Left kidney (tissue), 1 donor: ENCODE measurements at regions not wholly inside any gene's neighbourhood (a gene's known extent, or its start where the extent isn't known, plus 50 kb on each side); places are given as distances from the start of the nearest gene placed in this dataset.

Experiments
- DNase-seq: peaks from one replicate; pipeline ENCODE4 v3.0.0-alpha.2; 2013

DNA sequence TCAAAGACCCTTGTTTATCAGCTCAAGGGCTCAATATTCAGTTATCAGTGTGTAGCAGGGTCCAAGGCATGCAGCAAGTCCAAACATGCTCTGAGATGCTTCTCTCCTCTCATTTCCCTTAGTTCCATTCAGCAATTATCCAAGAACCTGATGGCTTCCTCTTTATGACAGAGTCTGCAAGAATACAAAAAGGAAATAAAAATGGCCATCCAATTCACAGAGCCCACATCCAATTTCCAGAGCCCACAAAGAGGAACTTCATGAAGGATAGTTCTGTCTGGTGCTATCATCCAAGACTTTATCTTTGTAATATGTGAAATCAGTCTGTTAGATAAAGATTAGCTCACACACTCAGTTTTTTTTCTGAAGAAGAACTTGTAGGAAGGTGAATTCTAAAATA lies 217.2 kb downstream of the LACC1 start:
- no peak for DNase-seq

DNA sequence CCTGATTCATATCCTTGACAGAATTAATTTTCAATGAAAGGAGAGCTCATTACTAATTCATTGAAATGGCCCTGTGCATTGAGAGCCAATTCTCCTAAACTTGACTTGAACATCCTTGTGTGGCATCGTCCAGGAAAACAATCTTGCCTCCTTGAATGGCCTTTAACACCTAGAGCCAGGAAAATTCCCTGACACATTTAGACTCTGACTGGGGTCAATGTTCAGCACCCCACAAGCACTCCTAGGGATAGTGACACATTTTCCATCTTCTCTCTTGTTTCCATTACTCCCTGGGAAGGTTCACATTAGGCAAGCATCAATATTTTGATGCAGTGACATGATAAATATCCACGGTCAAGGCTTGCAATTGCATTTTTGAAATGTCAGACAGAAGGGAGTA lies 218.9 kb downstream of the LACC1 start:
- DNase-seq: no peak

DNA sequence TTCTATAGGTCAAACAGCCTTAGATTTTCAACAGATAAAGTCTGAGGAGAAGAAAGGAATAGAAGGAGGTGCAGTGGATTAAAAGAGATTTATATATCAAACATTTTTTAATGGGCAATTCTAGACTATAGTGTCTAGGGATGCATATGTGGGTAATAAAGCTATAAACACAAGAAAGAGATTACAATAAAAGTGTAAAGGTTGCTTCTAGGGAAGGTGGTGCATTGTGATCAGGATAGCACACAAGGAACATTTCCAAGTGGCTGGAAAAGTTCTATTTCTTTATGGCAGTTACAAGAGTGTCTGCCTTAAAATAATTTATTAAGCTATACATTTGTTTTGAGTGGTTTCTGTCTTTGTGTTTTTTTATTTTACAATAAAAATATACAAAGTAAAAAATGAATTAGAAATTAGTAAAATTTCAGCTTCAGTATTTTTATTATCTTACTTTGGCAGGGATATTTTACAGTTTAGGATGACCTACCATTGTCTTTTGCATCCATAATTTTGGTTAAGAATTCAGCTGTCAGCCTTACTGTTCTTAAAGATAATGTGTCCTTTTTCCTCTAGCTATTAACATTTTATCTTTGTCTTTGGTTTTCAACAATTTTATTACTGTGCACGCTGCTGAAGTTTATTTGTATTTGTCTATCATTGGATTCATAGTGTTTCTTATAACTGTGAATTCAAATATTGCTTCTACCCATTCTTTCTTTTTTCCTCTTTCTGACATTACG lies 221.8 kb downstream of the LACC1 start:
- DNase-seq: no peak

DNA sequence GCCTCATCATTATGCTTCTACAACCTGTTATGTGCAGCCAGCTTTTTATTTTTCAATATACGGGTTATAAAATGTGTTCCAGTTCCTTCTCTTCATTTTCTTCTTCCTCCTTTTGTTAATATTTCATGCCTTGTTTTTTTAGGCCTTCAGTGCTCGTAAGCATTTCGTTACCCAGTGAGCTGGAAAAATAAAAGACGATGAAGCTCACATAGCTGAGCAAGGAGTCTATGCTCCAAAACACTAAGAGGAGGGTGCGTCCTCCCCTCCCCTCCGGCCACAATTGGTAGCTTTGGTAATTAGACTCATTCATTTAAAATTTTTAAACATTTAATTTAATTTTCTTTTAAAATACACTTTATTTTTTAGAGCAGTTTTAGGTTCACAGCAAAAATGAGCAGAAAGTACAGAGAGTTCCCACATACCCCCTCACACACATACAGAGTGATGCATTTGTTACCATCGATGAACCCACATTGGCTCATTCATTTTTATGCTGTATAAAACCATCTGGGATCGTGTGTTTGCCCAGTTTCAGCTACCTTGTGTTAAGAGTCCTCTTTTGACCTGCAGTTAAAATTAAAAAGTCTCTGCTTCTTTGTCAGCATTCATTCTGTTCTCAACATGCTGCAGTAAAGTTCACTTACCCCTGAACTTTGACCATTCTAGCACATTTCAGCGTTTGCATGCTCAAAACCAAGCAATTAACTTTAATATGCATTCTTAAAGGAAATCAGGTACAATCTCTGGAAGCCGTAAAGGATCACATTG lies 223.9 kb downstream of the LACC1 start:
- no peak for DNase-seq

DNA sequence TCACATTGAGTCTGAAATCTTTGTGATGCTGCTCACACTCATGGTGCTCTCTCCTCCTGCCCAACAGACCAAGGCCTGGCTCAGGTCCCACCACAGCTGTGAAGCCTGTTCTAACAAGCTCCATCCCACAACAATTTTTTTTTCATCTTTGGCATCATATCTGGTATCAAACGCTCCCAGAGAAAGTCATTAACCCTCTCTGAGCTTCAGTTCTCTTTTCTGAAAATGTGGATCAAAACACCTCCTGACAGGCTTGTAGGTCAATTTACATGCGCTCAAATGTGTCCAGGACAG lies 224.4 kb downstream of the LACC1 start:
- no peak for DNase-seq

DNA sequence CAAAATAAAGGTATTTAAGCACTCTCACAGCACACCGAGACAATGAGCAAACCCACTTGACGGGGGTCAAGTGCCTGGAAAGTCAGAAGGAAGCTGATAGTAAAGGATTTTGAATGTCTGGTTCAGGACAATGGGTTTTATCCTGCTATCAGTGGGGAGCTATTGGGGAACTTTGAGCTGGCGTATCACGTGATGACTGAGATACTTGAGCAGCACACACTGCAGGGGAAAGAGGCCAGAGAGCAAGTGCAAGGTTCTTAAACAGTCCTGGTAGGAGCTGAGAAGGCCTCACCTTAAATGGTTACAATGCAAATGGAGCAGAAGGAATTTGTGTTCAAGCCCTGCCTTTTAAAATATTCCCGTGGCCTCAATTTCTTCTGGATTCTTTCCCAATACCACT lies 225.3 kb downstream of the LACC1 start:
- DNase-seq: no peak

DNA sequence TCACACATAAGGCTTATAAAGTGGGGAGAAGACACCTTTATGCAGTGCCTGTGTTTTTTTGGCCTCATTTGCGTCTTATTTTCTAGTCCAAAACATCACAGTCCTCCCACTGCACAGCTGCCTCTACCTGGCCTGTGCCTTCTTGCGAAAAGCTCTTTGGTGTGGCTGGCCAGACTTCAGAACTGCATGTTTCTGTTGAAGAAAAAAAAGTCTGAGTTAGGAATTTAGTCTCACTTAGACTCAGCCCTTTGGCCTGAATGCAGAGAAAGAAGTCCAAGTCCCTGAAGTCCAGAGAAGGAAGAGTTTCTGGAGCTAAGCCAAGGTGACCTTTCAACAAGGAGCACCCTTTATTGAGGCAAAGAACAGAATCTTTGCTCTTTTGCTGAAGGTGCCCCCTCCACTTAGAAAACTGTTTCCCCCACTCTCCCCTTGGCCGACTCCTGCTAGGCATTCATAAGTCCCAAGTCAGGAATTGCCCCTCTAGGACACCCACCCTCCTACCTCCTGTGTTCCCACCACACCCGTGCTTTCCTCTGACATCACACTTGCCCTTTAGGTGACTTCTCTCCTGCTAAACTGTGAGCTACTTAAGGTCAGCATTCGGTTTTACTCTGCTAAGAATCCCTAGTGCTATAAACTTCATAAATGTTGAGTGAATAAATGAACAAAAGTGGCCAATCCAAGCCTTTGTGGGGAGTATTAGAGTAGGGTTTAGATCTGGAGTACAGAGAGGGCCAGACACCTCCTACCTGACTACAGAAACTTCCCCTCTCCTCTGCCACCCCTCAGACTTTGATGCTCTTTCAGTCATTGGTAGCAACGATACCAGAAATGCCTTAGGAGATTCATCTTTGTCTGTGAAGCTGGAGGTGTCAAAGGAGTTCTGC lies 226.8 kb downstream of the LACC1 start:
- no peak for DNase-seq

DNA sequence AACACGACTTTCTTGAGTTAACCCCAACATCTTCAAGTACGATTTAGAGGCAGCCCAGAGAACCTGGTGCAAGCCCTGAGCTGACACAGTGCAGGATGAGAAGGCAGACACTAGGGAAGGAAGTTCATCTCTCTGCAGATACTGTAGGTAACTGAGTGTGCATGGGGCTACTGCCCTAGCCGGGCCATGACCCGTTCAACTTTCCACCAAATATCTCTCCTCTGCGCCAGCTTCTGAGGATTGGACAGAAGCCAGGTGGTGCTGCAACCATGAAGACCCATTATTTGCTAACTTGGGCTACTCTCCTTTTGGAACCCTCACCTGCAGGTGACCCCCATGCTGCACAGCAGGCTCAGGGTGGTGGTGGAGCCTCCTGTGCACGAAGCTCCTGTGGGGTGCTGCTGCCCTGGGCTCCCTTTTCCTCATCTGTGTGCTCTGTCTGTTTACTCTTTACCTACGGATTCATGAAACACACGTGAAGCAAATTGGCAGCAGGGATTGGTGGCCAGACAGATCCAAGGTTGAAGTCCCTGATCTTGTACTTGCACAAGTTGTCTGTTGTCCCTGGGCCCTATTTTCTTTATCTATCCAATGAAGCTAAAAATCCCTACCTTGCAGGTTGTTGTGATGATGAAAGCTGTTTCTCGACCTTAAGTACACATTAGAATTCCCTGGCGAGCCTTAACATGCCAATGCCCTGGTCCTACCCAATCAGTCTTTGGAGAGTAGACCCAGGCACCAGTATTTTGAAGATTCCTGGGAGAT lies 227.8 kb downstream of the LACC1 start:
- no peak for DNase-seq

DNA sequence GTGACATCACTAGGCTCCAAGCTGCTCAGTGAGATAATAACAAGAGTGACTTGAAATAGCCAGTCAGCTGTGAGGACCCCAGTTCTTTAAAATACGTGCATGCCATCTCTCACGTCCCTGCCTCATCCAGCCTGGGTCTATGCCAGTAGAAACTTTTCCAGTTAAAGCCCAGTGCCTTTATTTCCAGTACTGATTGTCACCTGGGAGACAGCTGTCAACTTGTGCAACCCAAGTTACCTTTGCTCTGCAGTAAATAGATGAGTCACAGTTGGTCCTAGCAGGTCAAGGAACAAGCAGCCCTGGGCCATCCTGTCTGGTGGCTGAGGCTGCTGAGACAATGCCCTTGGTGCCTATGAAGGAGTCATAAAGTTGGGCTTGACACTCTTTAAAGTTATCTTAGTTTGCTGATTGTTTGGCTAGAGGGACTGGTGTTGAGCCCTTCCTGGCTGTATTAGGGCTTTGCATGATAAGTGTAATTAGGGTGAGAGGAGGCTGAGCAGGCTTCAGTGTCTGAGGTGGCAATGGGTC lies 228.7 kb downstream of the LACC1 start:
- DNase-seq: no peak

DNA sequence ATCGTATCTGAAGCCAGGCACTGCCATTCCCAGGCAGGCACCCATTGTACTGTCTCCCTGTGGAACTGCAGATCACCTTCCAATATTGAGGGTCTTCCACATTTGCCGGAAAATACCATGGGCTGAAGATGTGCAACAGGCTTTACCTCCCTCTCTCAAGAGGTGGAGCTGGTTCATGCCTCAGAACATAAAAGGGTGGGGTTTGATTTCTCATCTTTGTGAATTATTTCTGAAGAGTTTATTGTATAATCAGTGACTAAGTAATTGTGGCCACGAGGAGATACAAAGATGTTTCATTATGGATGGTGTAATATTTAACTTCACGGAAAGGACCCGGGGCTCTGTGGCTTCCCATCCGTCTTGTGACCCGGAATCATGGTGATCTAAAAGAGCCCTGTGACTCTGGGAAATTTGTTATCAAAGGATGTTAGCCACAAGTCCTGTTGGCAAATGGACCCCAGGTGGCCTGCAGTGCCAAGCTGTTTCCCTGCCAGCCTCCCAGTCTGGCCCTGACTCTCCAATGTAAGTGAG lies 230.5 kb downstream of the LACC1 start:
- DNase-seq: no peak

DNA sequence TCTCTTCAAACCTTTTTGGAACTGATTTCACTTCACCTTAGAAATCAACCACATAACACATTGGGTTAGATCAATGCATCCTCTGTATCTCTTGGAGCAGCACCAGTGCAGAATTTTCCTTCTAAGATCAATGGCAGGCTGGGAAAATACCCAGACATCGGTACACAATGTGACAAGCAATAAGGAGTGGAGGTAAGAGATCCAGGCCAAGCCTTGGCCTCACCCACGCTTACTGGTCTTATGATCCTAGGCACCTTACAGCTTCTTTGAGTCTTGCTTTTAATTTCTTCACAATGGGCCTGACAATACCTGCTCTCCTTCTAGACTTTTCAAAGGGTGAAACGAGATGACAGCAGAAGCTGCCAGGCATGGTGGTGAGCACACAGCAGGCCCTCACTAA lies 232.0 kb downstream of the LACC1 start:
- no peak for DNase-seq

DNA sequence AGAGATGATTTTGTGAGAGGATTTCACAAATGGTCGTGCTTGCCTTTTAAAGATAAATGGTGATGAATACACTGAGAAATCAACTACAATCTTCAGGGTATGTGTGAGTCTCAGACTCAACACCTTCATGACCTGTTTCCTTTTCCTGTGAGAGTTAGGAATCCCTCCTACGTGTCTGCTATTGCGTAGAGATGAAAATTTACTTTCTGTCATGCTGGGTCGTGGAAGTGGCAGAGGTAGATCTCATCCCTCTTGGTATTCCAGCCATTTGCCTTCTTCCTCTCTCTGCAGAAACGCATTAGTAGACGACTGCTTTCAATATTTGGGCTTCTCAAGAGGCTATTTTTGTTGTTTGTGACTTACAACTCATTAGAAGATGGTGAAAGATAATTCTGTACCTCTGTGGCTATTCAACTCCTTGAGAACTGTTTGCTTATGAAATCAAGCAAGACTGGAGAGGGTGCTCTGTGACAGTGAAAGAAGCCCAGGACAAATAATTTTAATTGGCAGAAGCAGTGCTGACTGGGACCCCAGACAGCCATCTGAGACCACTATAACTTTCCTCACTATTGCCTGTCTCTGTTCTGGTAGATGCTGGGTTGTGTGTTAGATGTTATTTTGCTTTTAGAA lies 233.1 kb downstream of the LACC1 start:
- DNase-seq: no peak

DNA sequence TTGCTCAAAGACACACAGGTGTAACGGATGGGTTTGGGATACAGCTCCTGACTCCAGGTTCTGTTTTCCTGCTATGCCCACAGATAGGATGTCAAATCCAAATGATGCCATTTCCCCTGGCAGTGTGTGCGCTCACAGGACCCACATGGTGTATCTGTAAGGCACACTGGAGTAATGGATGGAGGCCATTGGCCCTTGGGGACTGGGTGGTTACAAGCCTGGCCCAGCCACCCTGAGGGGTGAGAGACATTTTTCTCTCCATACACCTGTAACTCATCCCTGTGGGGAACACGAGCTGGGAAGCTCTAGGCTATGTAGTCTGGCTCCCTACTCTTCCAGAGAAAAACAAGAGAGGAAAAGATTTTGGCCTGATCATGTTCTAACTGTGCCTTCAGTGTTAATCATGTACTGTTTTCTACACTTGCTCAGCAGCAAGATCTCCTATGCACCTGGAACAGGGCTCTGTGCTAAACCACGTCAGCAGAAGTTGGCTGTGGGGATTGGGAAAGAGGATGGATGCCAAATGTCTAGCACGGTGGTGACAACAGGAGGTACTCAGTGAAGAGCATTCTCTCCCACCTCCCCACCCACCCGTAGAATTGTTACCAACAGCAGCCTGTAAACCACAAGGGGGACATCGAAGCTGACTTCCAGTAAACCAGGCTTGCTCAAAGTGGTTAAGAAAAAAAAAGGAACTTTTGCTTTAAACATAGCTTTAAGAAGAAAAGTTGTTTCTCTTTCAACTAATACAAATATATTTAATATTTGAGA lies 237.0 kb downstream of the LACC1 start:
- no peak for DNase-seq

DNA sequence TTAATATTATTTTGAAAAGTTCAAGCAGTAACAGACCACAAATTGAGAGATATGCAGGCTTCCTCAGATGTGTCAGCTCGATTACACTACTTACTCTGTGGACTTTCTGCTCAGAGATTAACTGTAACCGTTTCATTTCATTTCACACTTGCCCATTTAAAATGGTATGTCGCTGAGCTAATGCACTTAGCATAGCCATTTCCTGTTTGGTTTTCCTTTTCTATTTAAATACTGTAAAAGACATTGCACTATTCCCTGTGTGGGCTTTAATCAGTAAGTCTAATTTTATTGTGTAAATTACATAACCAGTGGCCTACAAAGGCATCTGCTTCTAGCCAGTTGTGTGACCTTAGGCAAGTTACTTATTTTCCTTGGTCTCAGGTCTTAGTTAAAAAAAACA lies 237.6 kb downstream of the LACC1 start:
- DNase-seq: no peak

DNA sequence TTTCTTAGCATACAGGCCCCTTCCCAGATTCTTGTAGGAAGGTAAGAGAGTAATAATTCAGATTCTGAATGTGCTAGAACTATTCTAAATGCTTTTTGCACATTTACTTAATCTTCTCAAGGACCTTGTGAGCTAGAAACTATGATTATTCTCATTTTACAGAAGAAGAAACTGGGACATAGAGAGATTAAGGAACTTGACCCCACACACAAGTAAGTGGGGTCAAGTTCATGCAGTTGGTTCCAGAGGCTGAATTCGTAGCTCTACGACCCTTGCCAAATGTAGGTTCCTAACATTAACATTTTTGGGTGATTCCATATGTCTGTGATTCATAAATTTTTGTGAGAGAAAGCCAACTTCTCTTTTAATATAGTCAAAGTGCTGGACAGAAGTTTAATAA lies 238.1 kb downstream of the LACC1 start:
- DNase-seq: no peak

DNA sequence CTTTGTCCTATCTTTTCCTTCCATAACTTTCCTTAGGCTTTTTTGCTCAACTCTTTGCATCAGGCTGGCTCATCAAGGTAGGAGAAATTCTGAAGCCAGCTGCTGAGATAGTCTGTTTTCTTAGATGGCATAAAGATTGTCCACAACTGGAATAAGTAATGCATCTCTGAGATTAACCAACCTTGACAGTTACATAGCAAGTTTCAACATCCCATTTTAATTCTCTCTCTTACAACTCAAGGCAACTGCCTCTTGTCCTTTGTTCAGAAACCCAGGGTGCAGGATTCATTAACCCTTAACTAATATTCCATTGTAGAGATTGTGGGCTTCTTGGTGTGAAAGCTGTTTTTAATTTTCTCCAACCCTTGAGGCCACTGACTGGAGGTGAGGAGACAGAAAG lies 239.2 kb downstream of the LACC1 start:
- DNase-seq: no peak

DNA sequence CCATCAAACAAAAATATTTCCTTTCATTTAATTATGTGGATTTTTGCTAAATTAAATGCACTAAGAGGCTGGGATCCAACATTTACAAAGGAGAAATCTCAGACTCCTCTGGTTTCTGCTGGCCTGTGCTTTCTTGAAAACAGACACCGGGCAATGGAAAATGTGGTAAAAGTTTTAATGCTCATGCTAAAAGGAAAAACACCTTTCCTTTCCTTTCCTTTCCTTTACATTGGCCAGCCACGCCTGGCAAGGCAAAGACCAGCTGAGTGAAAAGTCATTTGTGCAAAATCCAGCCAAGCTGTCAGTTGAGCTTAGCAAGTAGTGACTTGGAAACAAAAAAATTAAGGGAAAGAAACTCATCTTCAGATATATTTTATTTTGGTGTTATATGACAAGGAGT lies 240.3 kb downstream of the LACC1 start:
- no peak for DNase-seq

DNA sequence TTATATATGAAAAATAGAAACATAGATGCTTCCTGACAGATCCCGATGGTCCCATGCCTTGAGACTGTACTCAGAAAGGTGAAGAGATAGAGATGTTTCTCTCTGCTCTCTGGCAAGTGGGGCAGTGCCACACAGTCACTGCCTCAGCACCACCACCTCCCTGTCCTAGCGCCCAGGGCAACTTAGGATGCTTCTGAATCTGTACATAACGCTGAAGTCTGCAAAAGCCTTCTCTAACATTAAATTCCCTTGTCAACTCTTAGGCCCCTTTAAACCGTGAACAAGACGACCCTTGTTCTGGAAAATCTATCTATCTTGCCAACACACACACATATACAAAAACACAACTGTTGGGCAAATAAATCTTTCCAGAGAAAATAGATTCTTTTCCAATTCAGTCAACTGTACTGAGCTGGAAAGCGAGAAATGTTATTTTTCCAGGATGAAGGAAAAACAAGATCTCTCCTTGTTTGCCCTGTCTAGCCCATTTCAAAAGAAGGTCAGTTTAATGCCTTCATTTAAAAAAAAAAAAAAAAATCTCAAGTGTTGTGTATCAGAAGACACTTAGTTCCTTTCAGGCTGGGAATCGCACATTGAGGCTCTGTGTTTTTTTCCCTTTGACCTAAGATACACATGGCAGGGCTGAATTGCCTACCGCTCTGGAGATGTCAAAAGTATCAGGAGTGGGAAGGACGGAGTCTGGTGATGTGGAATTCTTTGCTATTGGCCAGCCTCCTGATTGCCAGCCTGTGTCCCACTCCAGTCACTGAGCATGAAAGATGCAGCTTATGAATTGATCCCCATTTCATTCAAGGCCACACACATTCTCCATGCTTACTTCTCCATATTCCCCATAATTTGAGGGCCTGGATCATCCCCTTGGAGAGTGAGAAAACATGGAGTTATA lies 241.4 kb downstream of the LACC1 start:
- no peak for DNase-seq

DNA sequence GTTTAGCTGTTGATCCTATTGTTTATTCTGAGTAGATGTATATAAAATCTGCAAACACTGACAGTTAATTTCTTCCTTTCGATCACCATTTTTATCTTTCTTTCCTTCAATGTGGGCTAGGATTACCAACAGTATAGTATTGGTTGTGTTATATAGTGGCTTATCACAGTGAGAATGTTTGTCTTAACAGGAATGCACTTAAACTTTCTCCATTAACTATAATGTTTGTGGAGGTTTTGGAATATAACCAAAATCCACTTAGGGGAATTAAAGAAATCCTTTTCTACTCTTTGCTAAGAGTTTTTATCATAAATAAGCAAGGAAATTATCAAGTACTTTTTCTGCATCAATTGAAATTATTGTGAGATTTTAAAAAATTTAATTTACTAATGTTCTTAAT lies 244.6 kb downstream of the LACC1 start:
- DNase-seq: no peak
